Gastroesophageal sphincter (tissue), 3 donors: ENCODE measurements at regions not wholly inside any gene's neighbourhood (a gene's known extent, or its start where the extent isn't known, plus 50 kb on each side); places are given as distances from the start of the nearest gene placed in this dataset.

Source experiments
- EP300 ChIP-seq: sonication (generic); formaldehyde crosslinking; IDR thresholded peaks from one replicate; pipeline ENCODE4 v1.6.1; 2017; ENCODE audit warnings: antibody characterized with exemption, mild to moderate bottlenecking
- POLR2A ChIP-seq, 2 donors: fragments of 450-650 bp; IDR thresholded peaks; one replicate each; pipeline ENCODE4 v1.6.1; 2017; ENCODE audit warnings: antibody characterized with exemption in 2 of 2, mild to moderate bottlenecking in 2 of 2, moderate library complexity in 1 of 2
- POLR2AphosphoS5 ChIP-seq: sonication (generic); formaldehyde crosslinking; IDR thresholded peaks from one replicate; pipeline ENCODE4 v1.6.1; 2017; ENCODE audit warnings: antibody characterized with exemption
- TF ChIP-seq, protein P1 (sequence below), 4 experiments: fragments of 200-600 bp in 2 of 4; fragments of 450-650 bp in 2 of 4; sonication (generic) in 1 of 4; IDR thresholded peaks; one replicate each; pipeline ENCODE4 v1.5.1; 2017 to 2019; ENCODE audit warnings: antibody characterized with exemption in 4 of 4, mild to moderate bottlenecking in 2 of 4, moderate library complexity in 2 of 4

DNA sequence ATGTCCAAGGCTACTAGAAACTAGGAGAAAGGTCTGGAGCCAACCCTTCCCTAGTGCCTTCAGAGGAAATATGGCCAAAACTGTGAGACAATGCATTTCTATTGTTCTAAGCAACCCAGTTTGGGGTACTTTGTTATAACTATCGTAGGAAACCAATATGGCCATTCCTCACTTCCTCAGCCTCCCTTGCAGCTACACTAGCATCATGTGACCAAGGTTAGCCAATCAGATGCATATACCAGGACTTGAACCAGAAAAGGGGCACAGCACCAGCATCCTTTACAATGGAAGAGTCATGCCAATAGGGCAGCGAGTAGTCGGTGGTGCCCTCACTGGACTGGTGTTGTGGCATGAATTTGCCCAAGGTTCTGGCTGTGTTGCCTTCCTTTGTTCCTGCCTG, 464.0 kb downstream of the TMEM114 start:
- TF ChIP-seq POLR2AphosphoS5 (no peak), POLR2A (IDR thresholded peaks at IDR 0.05) (no peak), EP300 (no peak)
- TF ChIP-seq, protein P1, sequence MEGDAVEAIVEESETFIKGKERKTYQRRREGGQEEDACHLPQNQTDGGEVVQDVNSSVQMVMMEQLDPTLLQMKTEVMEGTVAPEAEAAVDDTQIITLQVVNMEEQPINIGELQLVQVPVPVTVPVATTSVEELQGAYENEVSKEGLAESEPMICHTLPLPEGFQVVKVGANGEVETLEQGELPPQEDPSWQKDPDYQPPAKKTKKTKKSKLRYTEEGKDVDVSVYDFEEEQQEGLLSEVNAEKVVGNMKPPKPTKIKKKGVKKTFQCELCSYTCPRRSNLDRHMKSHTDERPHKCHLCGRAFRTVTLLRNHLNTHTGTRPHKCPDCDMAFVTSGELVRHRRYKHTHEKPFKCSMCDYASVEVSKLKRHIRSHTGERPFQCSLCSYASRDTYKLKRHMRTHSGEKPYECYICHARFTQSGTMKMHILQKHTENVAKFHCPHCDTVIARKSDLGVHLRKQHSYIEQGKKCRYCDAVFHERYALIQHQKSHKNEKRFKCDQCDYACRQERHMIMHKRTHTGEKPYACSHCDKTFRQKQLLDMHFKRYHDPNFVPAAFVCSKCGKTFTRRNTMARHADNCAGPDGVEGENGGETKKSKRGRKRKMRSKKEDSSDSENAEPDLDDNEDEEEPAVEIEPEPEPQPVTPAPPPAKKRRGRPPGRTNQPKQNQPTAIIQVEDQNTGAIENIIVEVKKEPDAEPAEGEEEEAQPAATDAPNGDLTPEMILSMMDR (IDR thresholded peaks at IDR 0.05) = no peak
